ENCODE measurements at regions not wholly inside any gene's neighbourhood (a gene's known extent, or its start where the extent isn't known, plus 50 kb on each side); places are given as distances from the start of the nearest gene placed in this dataset.

- TF ChIP-seq TAF1 (IDR thresholded peaks at IDR 0.05; ENCODE audit: borderline replicate concordance, insufficient read depth, low read length): no peak
- no peak for TF ChIP-seq SIN3A (IDR thresholded peaks at IDR 0.05; ENCODE audit: borderline replicate concordance, insufficient read depth, low read length)
- no peak for TF ChIP-seq REST (IDR thresholded peaks at IDR 0.05; ENCODE audit: insufficient read depth in 1 of 2, low read depth in 2 of 2, low read length in 2 of 2)
- no peak for TF ChIP-seq POLR2AphosphoS5 (IDR thresholded peaks at IDR 0.05; ENCODE audit: low read depth, low read length)
- no peak for TF ChIP-seq FOXP2 (optimal IDR thresholded peaks at IDR 0.05; ENCODE audit: borderline replicate concordance, extremely low read depth, extremely low read length, insufficient read depth)
Measured at GRCh38 chr14:100654025-100654813, 67.0 kb upstream of the BEGAIN start.

GRCh38 chr14:100654814-100655740 lies 67.9 kb upstream of the BEGAIN start:
- no peak for TF ChIP-seq REST (IDR thresholded peaks at IDR 0.05; ENCODE audit: insufficient read depth in 1 of 2, low read depth in 2 of 2, low read length in 2 of 2)
- TF ChIP-seq FOXP2 (optimal IDR thresholded peaks at IDR 0.05; ENCODE audit: borderline replicate concordance, extremely low read depth, extremely low read length, insufficient read depth): peak; percentile 67

- TF ChIP-seq POLR2AphosphoS5 (IDR thresholded peaks at IDR 0.05; ENCODE audit: low read depth, low read length): no peak
- no peak for TF ChIP-seq TAF1 (IDR thresholded peaks at IDR 0.05; ENCODE audit: borderline replicate concordance, insufficient read depth, low read length)
- TF ChIP-seq FOXP2 (optimal IDR thresholded peaks at IDR 0.05; ENCODE audit: borderline replicate concordance, extremely low read depth, extremely low read length, insufficient read depth): no peak
Measured at GRCh38 chr14:100655741-100656085, 68.5 kb upstream of the BEGAIN start.

GRCh38 chr14:100656996-100657395 lies 69.7 kb upstream of the DLK1 start:
- TF ChIP-seq REST (IDR thresholded peaks at IDR 0.05; ENCODE audit: insufficient read depth in 1 of 2, low read depth in 2 of 2, low read length in 2 of 2) (no peak), TAF1 (IDR thresholded peaks at IDR 0.05; ENCODE audit: borderline replicate concordance, insufficient read depth, low read length) (no peak), SIN3A (IDR thresholded peaks at IDR 0.05; ENCODE audit: borderline replicate concordance, insufficient read depth, low read length) (no peak), FOXP2 (optimal IDR thresholded peaks at IDR 0.05; ENCODE audit: borderline replicate concordance, extremely low read depth, extremely low read length, insufficient read depth) (no peak), POLR2AphosphoS5 (IDR thresholded peaks at IDR 0.05; ENCODE audit: low read depth, low read length) (no peak)

GRCh38 chr14:100657780-100658179 lies 68.9 kb upstream of the DLK1 start:
- TF ChIP-seq POLR2AphosphoS5 (IDR thresholded peaks at IDR 0.05; ENCODE audit: low read depth, low read length): no peak

Data from PFSK-1 (cell line).